ENCODE measurements at regions not wholly inside any gene's neighbourhood (a gene's known extent, or its start where the extent isn't known, plus 50 kb on each side); places are given as distances from the start of the nearest gene placed in this dataset.

- no peak for DNase-seq
- no peaks in the 10 kb centered on the region for H3K9me3 ChIP-seq (ENCODE audit: control insufficient read depth, low read length)
- intact Hi-C loops (cut with DNase I), result no loop called here
- 65% methylated on average over 3 of the region's 3 CpGs for WGBS
- no peaks in the 10 kb centered on the region for H3K27me3 ChIP-seq (ENCODE audit: control insufficient read depth, insufficient read depth)
- H3K4me1 ChIP-seq (ENCODE audit: control insufficient read depth, insufficient read depth, low read length), result no peaks in the 10 kb centered on the region
- no peak for ATAC-seq
- H3K4me3 ChIP-seq (ENCODE audit: low read length), result no peak overlapping the region
- H3K27ac ChIP-seq (ENCODE audit: low read length), result no peak overlapping the region
These were observed 156.7 kb downstream of the MBL2 start for GRCh38 chr10:52615756-52616394.

DNA sequence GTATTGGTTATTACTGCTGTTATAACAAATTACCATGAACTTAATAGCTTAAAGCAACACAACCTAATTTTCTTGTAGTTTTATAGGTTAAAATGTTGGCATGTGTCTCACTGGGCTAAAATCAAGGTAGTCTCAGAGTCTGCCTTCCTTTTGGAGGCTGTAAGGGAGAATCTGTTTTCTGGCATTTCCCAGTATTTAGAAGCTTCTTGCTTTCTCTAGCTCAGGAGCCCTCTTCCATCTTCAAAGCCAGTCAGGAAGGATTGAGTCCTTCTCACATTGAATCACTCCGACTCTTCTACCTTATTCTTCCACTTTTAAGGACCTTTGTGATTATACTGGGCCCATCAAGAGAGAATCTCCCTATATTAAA lies 156.2 kb downstream of the MBL2 start:
- intact Hi-C loops (cut with DNase I), result no loop called here
- 87% methylated on average over 1 of the region's 1 CpG for WGBS
- Histone ChIP-seq H3K9me3 (ENCODE audit: control insufficient read depth, low read length) (no peaks in the 10 kb centered on the region), H3K4me3 (ENCODE audit: low read length) (no peak overlapping the region), H3K4me1 (ENCODE audit: control insufficient read depth, insufficient read depth, low read length) (no peaks in the 10 kb centered on the region), H3K27ac (ENCODE audit: low read length) (no peak overlapping the region), H3K27me3 (ENCODE audit: control insufficient read depth, insufficient read depth) (no peaks in the 10 kb centered on the region)
- ATAC-seq (no peak), DNase-seq (no peak)

GRCh38 chr10:52617346-52617745 lies 155.2 kb downstream of the MBL2 start:
- no peak overlapping the region for H3K4me3 ChIP-seq (ENCODE audit: low read length)
- WGBS, result 96% methylated on average over 1 of the region's 1 CpG
- intact Hi-C loops (cut with DNase I), result no loop called here
- ATAC-seq (no peak), DNase-seq (no peak)
- H3K27me3 ChIP-seq (ENCODE audit: control insufficient read depth, insufficient read depth), result no peaks in the 10 kb centered on the region
- H3K27ac ChIP-seq (ENCODE audit: low read length), result no peak overlapping the region
- no peaks in the 10 kb centered on the region for H3K4me1 ChIP-seq (ENCODE audit: control insufficient read depth, insufficient read depth, low read length)
- H3K9me3 ChIP-seq (ENCODE audit: control insufficient read depth, low read length), result no peaks in the 10 kb centered on the region

- 88% methylated on average over 1 of the region's 1 CpG for WGBS
- no peak for ATAC-seq
These were observed 153.5 kb downstream of the MBL2 start for GRCh38 chr10:52619052-52619451.

DNA sequence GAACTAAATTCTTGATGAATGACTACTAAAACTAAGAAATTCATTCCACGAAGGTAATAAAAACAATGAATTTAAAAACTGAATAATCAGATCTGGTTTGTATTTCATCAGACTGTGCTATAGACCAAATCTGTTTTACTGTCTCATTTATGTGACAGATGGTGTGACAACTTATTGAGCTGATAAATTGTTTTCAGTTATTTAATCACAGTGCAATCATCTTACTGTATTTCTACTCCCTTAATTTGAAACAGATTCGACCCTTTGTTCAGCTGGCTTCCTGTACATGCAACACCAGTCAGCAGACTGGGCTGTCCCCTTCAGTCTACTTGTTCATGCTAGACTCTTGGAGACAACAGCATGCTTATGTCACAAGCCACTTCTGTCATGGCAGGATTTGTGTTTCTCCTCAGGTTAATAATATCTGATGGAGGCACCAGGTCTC lies 150.9 kb downstream of the MBL2 start:
- H3K9me3 ChIP-seq (ENCODE audit: control insufficient read depth, low read length), result no peaks in the 10 kb centered on the region
- no peaks in the 10 kb centered on the region for H3K4me1 ChIP-seq (ENCODE audit: control insufficient read depth, insufficient read depth, low read length)
- intact Hi-C loops (cut with DNase I), result no loop called here
- no peak overlapping the region for H3K4me3 ChIP-seq (ENCODE audit: low read length)
- DNase-seq (no peak), ATAC-seq (no peak)
- no peak overlapping the region for H3K27ac ChIP-seq (ENCODE audit: low read length)
- H3K27me3 ChIP-seq (ENCODE audit: control insufficient read depth, insufficient read depth), result no peaks in the 10 kb centered on the region
- WGBS, result 52% methylated on average over 2 of the region's 2 CpGs

More at GRCh38 chr10:52619052-52619451, 153.5 kb downstream of the MBL2 start:
- Histone ChIP-seq H3K27ac (ENCODE audit: low read length) (no peak overlapping the region), H3K4me3 (ENCODE audit: low read length) (no peak overlapping the region), H3K9me3 (ENCODE audit: control insufficient read depth, low read length) (no peaks in the 10 kb centered on the region), H3K27me3 (ENCODE audit: control insufficient read depth, insufficient read depth) (no peaks in the 10 kb centered on the region), H3K4me1 (ENCODE audit: control insufficient read depth, insufficient read depth, low read length) (no peaks in the 10 kb centered on the region)
- no peak for DNase-seq
- intact Hi-C loops (cut with DNase I), result no loop called here

- no peaks in the 10 kb centered on the region for H3K27me3 ChIP-seq (ENCODE audit: control insufficient read depth, insufficient read depth)
- ATAC-seq (no peak), DNase-seq (no peak)
- WGBS, result 49% methylated on average over 2 of the region's 2 CpGs
- no peaks in the 10 kb centered on the region for H3K4me1 ChIP-seq (ENCODE audit: control insufficient read depth, insufficient read depth, low read length)
- no peaks in the 10 kb centered on the region for H3K9me3 ChIP-seq (ENCODE audit: control insufficient read depth, low read length)
- no peak overlapping the region for H3K4me3 ChIP-seq (ENCODE audit: low read length)
- no peak overlapping the region for H3K27ac ChIP-seq (ENCODE audit: low read length)
- intact Hi-C loops (cut with DNase I), result no loop called here
These were observed 148.8 kb downstream of the MBL2 start for GRCh38 chr10:52623761-52624160.

DNA sequence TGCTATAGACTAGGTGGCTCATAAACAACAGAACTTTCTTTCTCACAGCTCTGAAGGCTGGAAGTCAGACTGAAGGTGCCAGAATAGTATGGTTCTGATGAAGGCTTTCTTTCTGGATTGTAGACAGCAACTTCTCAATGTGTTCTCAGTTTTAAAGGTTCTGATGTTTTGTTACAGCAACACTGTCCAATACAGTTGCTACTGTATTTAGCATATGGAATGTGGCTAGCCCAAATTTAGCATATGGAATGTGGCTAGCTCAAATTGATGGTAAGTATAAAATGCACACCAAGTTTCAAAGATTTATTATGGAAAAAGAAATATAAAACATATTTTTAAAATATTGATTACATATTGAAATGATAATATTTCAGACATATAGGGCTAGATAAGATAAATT lies 145.3 kb downstream of the MBL2 start:
- Histone ChIP-seq H3K4me1 (ENCODE audit: control insufficient read depth, insufficient read depth, low read length) (no peaks in the 10 kb centered on the region), H3K9me3 (ENCODE audit: control insufficient read depth, low read length) (no peaks in the 10 kb centered on the region), H3K4me3 (ENCODE audit: low read length) (no peak overlapping the region), H3K27ac (ENCODE audit: low read length) (no peak overlapping the region), H3K27me3 (ENCODE audit: control insufficient read depth, insufficient read depth) (no peaks in the 10 kb centered on the region)
- intact Hi-C loops (cut with DNase I), result no loop called here
- ATAC-seq (no peak), DNase-seq (no peak)

DNA sequence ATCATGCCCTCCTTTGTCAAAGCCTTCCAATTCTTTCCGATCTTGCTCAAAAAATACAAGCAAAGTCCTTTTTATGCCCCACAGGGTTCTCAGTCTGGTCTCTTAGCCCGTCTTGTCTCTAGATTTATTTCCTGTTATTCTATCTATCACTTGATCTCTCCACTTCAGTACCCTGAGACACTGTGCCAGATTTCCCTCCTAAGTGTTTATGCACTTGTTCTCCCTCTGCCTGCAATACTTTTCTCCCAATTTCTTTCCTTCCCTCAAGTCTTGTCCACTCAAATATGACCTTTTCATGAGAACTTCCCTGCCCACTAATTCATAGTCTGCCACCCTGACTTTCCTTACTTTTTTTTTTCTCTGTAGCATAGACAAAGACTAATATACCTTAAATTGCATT lies 141.4 kb downstream of the MBL2 start:
- H3K27me3 ChIP-seq (ENCODE audit: control insufficient read depth, insufficient read depth), result no peaks in the 10 kb centered on the region
- H3K27ac ChIP-seq (ENCODE audit: low read length), result no peak overlapping the region
- ATAC-seq, result no peak
- no peak for DNase-seq
- no peaks in the 10 kb centered on the region for H3K9me3 ChIP-seq (ENCODE audit: control insufficient read depth, low read length)
- H3K4me3 ChIP-seq (ENCODE audit: low read length), result no peak overlapping the region
- intact Hi-C loops (cut with DNase I), result no loop called here
- 59% methylated on average over 2 of the region's 2 CpGs for WGBS
- no peaks in the 10 kb centered on the region for H3K4me1 ChIP-seq (ENCODE audit: control insufficient read depth, insufficient read depth, low read length)

DNA sequence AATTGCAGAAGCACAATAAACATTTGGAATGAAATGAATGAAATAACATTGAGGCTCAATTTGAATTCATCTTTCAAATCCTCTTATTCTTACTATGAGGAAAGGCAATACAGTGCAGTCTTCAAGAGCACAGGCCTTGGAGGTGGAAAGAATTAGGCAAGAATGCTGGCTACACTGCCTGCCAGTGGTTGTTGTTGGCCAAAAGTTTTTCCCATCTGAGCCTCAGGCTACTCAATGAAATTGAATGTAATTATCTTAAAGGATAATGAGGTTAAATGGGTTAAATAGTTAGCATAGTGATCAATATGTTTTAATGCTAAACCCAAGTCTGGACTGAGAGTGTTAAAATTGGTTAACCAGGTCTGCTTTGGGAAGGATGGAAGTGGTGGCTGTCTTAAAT lies 140.9 kb downstream of the MBL2 start:
- no peaks in the 10 kb centered on the region for H3K9me3 ChIP-seq (ENCODE audit: control insufficient read depth, low read length)
- H3K4me3 ChIP-seq (ENCODE audit: low read length), result no peak overlapping the region
- DNase-seq, result no peak
- no peaks in the 10 kb centered on the region for H3K27me3 ChIP-seq (ENCODE audit: control insufficient read depth, insufficient read depth)
- no peak overlapping the region for H3K27ac ChIP-seq (ENCODE audit: low read length)
- intact Hi-C loops (cut with DNase I), result no loop called here
- H3K4me1 ChIP-seq (ENCODE audit: control insufficient read depth, insufficient read depth, low read length), result no peaks in the 10 kb centered on the region
- no peak for ATAC-seq

- no peak for ATAC-seq
- intact Hi-C loops (cut with DNase I), result no loop called here
These were observed 140.0 kb downstream of the MBL2 start for GRCh38 chr10:52632591-52632990.

GRCh38 chr10:52633266-52633665 lies 139.3 kb downstream of the MBL2 start:
- intact Hi-C loops (cut with DNase I), result no loop called here
- Histone ChIP-seq H3K9me3 (ENCODE audit: control insufficient read depth, low read length) (no peaks in the 10 kb centered on the region), H3K4me3 (ENCODE audit: low read length) (no peak overlapping the region), H3K27me3 (ENCODE audit: control insufficient read depth, insufficient read depth) (no peaks in the 10 kb centered on the region), H3K27ac (ENCODE audit: low read length) (no peak overlapping the region), H3K4me1 (ENCODE audit: control insufficient read depth, insufficient read depth, low read length) (no peaks in the 10 kb centered on the region)
- 72% methylated on average over 2 of the region's 2 CpGs for WGBS
- no peak for ATAC-seq
- no peak for DNase-seq

More at GRCh38 chr10:52632591-52632990, 140.0 kb downstream of the MBL2 start:
- no peaks in the 10 kb centered on the region for H3K4me1 ChIP-seq (ENCODE audit: control insufficient read depth, insufficient read depth, low read length)
- no peak overlapping the region for H3K27ac ChIP-seq (ENCODE audit: low read length)
- H3K9me3 ChIP-seq (ENCODE audit: control insufficient read depth, low read length), result no peaks in the 10 kb centered on the region
- no peak overlapping the region for H3K4me3 ChIP-seq (ENCODE audit: low read length)
- no peaks in the 10 kb centered on the region for H3K27me3 ChIP-seq (ENCODE audit: control insufficient read depth, insufficient read depth)
- 51% methylated on average over 3 of the region's 3 CpGs for WGBS
- no peak for DNase-seq

DNA sequence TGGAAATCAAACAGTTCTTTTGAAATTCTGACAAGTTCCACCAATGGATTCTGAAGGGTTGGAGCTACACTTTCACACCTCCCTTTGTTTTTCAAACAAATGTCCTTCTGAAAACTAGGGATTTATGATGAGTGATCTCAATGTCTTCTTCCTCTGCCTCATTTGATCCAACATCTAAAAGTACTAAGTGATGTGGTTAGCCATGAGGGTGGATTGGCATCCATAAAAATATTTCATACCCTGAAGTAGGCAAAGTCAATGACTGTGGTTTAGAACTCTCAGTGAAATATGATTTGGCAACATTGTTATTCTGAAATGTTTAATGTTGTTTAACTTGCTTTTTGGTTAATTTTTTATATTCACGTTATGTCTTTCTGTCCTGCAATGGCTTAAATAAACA lies 136.9 kb downstream of the MBL2 start:
- no peaks in the 10 kb centered on the region for H3K9me3 ChIP-seq (ENCODE audit: control insufficient read depth, low read length)
- intact Hi-C loops (cut with DNase I), result no loop called here
- 87% methylated on average over 1 of the region's 1 CpG for WGBS

More for the DNA sequence above, 136.9 kb downstream of the MBL2 start:
- no peak overlapping the region for H3K4me3 ChIP-seq (ENCODE audit: low read length)
- H3K27me3 ChIP-seq (ENCODE audit: control insufficient read depth, insufficient read depth), result no peaks in the 10 kb centered on the region
- DNase-seq, result no peak
- no peaks in the 10 kb centered on the region for H3K4me1 ChIP-seq (ENCODE audit: control insufficient read depth, insufficient read depth, low read length)
- ATAC-seq, result no peak
- H3K27ac ChIP-seq (ENCODE audit: low read length), result no peak overlapping the region
